Fibroblast of lung (primary cell): ENCODE measurements at regions not wholly inside any gene's neighbourhood (a gene's known extent, or its start where the extent isn't known, plus 50 kb on each side); places are given as distances from the start of the nearest gene placed in this dataset.
"Not testable (repeated sequence)": the region's sequence is repeated elsewhere in the genome, so short reads cannot be mapped to it uniquely, and the experiment has no call there.

Source experiments
- DNase-seq, 2 donors: peaks; one replicate each; pipeline versions ENCODE4 v3.0.0 to v3.0.0-alpha.2; 2010; ENCODE audit warnings: low read depth in 2 of 2
- H2AFZ ChIP-seq: 2 replicates; pipeline ENCODE4 v1.5.1; 2012; ENCODE audit warnings: low read length, control low read depth, inconsistent platforms
- H3K27ac ChIP-seq: 2 replicates; pipeline ENCODE4 v1.5.1; 2011; ENCODE audit warnings: low read length, control low read depth; ENCODE audit not compliant: insufficient read depth
- H3K27me3 ChIP-seq: 2 replicates; pipeline ENCODE4 v1.5.1; 2011; ENCODE audit warnings: mild to moderate bottlenecking, low read length; ENCODE audit not compliant: control insufficient read depth, insufficient read depth
- H3K36me3 ChIP-seq: 2 replicates; pipeline ENCODE4 v1.5.1; 2011; ENCODE audit warnings: low read length; ENCODE audit not compliant: control insufficient read depth, insufficient read depth
- H3K4me1 ChIP-seq: 2 replicates; pipeline ENCODE4 v1.5.1; 2011; ENCODE audit warnings: low read length; ENCODE audit not compliant: control insufficient read depth, insufficient read depth; ENCODE audit errors: extremely low read depth
- H3K4me2 ChIP-seq: 2 replicates; pipeline ENCODE4 v1.5.1; 2011; ENCODE audit warnings: low read length, control low read depth; ENCODE audit not compliant: insufficient read depth; ENCODE audit errors: extremely low read depth
- H3K4me3 ChIP-seq, 4 experiments: fragments of 200-600 bp in 1 of 4; sonication (generic) in 1 of 4; replicated peaks in 1 of 4; 2 replicates each; pipeline ENCODE4 v1.5.1; 2011 to 2016; ENCODE audit warnings: low read length in 4 of 4, low read depth in 3 of 4, mild to moderate bottlenecking in 3 of 4, control low read depth in 2 of 4, inconsistent platforms in 1 of 4, mixed read lengths in 1 of 4; ENCODE audit not compliant: insufficient read depth in 1 of 4; ENCODE audit errors: control extremely low read depth in 1 of 4
- H3K79me2 ChIP-seq: 2 replicates; pipeline ENCODE4 v1.5.1; 2012; ENCODE audit warnings: mild to moderate bottlenecking, low read length, inconsistent platforms; ENCODE audit not compliant: control insufficient read depth, insufficient read depth
- H3K9ac ChIP-seq: 2 replicates; pipeline ENCODE4 v1.5.1; 2011; ENCODE audit warnings: mild to moderate bottlenecking, low read length, control low read depth; ENCODE audit not compliant: insufficient read depth
- H3K9me3 ChIP-seq: 2 replicates; pipeline ENCODE4 v1.5.1; 2012; ENCODE audit warnings: low read depth, low read length; ENCODE audit not compliant: control insufficient read depth, insufficient read depth
- H4K20me1 ChIP-seq: 2 replicates; pipeline ENCODE4 v1.5.1; 2011; ENCODE audit warnings: low read length; ENCODE audit not compliant: control insufficient read depth, insufficient read depth; ENCODE audit errors: extremely low read depth
- EZH2 ChIP-seq: IDR thresholded peaks from 2 replicates; pipeline ENCODE4 v1.5.1; 2012; ENCODE audit warnings: low read length, control low read depth, mild to moderate bottlenecking; ENCODE audit errors: missing control alignments
- TF ChIP-seq, protein P1 (sequence below), 2 donors: IDR thresholded peaks in 1 of 2; conservative IDR thresholded peaks in 1 of 2; 1 replicate in 1 of 2; 2 replicates in 1 of 2; pipeline ENCODE4 v1.5.1; 2011 to 2012; ENCODE audit warnings: low read length in 2 of 2, control low read depth in 1 of 2, inconsistent platforms in 1 of 2, low read depth in 1 of 2, mild to moderate bottlenecking in 1 of 2

GRCh38 chr10:4270116-4270515 lies 485.1 kb upstream of the KLF6 start:
- H3K36me3 ChIP-seq, result no peaks in the 10 kb centered on the region
- no peaks in the 10 kb centered on the region for H3K79me2 ChIP-seq
- no peaks in the 10 kb centered on the region for H4K20me1 ChIP-seq
- H3K4me2 ChIP-seq, result no peak overlapping the region
- H3K9me3 ChIP-seq, result no peaks in the 10 kb centered on the region
- H3K9ac ChIP-seq, result no peak overlapping the region
- H3K27me3 ChIP-seq, result no peaks in the 10 kb centered on the region
- TF ChIP-seq EZH2, result no peak
- H3K4me3 ChIP-seq, result no peak overlapping the region
- DNase-seq, result peak; percentile 71 to 82
- no peak overlapping the region for H3K27ac ChIP-seq
- peak overlapping the region; percentile 61 for H2AFZ ChIP-seq
- H3K4me1 ChIP-seq, result peaks cover 10% of the 10 kb centered on the region

GRCh38 chr10:4268490-4268889 lies 483.5 kb upstream of the KLF6 start:
- H3K9me3 ChIP-seq, H3K4me2 ChIP-seq, H4K20me1 ChIP-seq, DNase-seq, H3K79me2 ChIP-seq, H3K4me3 ChIP-seq, H3K36me3 ChIP-seq, H2AFZ ChIP-seq, H3K27me3 ChIP-seq, H3K27ac ChIP-seq, H3K9ac ChIP-seq: not testable (repeated sequence)
- H3K4me1 ChIP-seq, result peaks cover 13% of the 10 kb centered on the region

DNA sequence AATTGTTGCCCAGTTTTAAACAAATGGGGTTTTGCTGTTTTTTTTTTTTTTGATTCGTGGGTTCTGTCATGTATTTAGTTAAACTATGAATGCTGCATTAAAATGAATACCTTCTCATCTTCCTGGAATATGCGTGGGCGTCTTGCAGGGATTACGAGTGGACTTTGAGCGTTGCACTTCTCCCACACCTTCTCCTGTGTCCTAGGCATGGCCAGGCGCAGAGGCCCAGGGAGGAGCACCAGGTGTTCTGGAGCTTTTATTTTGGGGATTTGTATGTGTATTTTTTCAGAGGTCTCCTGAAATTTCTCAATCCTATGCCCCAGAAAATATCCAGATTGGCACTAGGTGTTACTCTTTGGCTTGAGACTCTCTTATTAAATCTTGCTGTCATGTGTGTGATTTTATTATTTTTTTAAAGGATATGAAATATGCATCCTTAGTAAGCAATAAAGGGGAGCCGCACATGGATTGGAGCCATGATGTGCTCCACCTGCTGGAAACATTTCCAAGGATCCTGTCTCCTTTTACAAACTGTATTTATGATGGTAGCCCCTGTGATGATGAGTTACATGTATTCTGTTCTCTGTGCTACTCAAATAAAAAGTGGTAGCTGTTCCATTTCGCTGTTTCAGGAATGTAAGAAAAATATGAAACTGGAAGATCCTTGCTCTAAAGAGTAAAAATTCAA lies 482.2 kb upstream of the KLF6 start:
- no peak overlapping the region for H3K4me2 ChIP-seq
- H3K27me3 ChIP-seq, result no peaks in the 10 kb centered on the region
- TF ChIP-seq, protein P1, sequence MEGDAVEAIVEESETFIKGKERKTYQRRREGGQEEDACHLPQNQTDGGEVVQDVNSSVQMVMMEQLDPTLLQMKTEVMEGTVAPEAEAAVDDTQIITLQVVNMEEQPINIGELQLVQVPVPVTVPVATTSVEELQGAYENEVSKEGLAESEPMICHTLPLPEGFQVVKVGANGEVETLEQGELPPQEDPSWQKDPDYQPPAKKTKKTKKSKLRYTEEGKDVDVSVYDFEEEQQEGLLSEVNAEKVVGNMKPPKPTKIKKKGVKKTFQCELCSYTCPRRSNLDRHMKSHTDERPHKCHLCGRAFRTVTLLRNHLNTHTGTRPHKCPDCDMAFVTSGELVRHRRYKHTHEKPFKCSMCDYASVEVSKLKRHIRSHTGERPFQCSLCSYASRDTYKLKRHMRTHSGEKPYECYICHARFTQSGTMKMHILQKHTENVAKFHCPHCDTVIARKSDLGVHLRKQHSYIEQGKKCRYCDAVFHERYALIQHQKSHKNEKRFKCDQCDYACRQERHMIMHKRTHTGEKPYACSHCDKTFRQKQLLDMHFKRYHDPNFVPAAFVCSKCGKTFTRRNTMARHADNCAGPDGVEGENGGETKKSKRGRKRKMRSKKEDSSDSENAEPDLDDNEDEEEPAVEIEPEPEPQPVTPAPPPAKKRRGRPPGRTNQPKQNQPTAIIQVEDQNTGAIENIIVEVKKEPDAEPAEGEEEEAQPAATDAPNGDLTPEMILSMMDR (conservative IDR thresholded peaks at IDR 0.05 in 1 of 2, IDR thresholded peaks at IDR 0.05 in 1 of 2; ENCODE audit: low read depth in 1 of 2, low read length in 2 of 2), result no peak
- no peak for TF ChIP-seq EZH2
- peak in 1 of 2 donors; percentile 45 for DNase-seq
- no peaks in the 10 kb centered on the region for H3K36me3 ChIP-seq
- H4K20me1 ChIP-seq, result no peaks in the 10 kb centered on the region
- no peak overlapping the region for H3K27ac ChIP-seq
- no peak overlapping the region for H3K9ac ChIP-seq
- no peak overlapping the region for H2AFZ ChIP-seq
- H3K9me3 ChIP-seq, result no peaks in the 10 kb centered on the region
- no peak overlapping the region for H3K4me3 ChIP-seq
- H3K4me1 ChIP-seq, result peaks cover 14% of the 10 kb centered on the region
- H3K79me2 ChIP-seq, result no peaks in the 10 kb centered on the region

GRCh38 chr10:4266416-4267085 lies 481.5 kb upstream of the KLF6 start:
- TF ChIP-seq, protein P1 (conservative IDR thresholded peaks at IDR 0.05 in 1 of 2, IDR thresholded peaks at IDR 0.05 in 1 of 2; ENCODE audit: low read depth in 1 of 2, low read length in 2 of 2), result no peak
- TF ChIP-seq EZH2, result no peak
- H3K4me2 ChIP-seq, result no peak overlapping the region

More at GRCh38 chr10:4266416-4267085, 481.5 kb upstream of the KLF6 start:
- no peak overlapping the region for H2AFZ ChIP-seq
- no peaks in the 10 kb centered on the region for H3K36me3 ChIP-seq
- H3K9ac ChIP-seq, result no peak overlapping the region
- H3K27me3 ChIP-seq, result no peaks in the 10 kb centered on the region
- no peaks in the 10 kb centered on the region for H4K20me1 ChIP-seq
- H3K27ac ChIP-seq, result no peak overlapping the region
- H3K79me2 ChIP-seq, result no peaks in the 10 kb centered on the region
- no peaks in the 10 kb centered on the region for H3K9me3 ChIP-seq
- H3K4me3 ChIP-seq, result no peak overlapping the region
- peaks cover 14% of the 10 kb centered on the region for H3K4me1 ChIP-seq
- DNase-seq, result peak; percentile 71 to 94
